HAP-1 (cell line): ENCODE measurements at regions not wholly inside any gene's neighbourhood (a gene's known extent, or its start where the extent isn't known, plus 50 kb on each side); places are given as distances from the start of the nearest gene placed in this dataset.

Source experiments
- DNase-seq, 2 experiments: peaks; one replicate each; pipeline ENCODE4 v3.0.0-alpha.2; 2016 to 2020; ENCODE audit warnings: low spot score in 2 of 2
- H3K27me3 ChIP-seq: fragments of 250-450 bp; sonication (Bioruptor Pico); 2 replicates; pipeline ENCODE4 v1.5.1; 2020; ENCODE audit warnings: low read depth, mild to moderate bottlenecking, moderate library complexity
- H3K36me3 ChIP-seq: fragments of 250-450 bp; sonication (Bioruptor Pico); replicated peaks from 2 replicates; pipeline ENCODE4 v1.5.1; 2020; ENCODE audit warnings: mild to moderate bottlenecking
- H3K4me1 ChIP-seq: fragments of 250-450 bp; sonication (Bioruptor Pico); 2 replicates; pipeline ENCODE4 v1.5.1; 2020; ENCODE audit warnings: mild to moderate bottlenecking
- H3K4me3 ChIP-seq: fragments of 250-450 bp; sonication (Bioruptor Pico); 2 replicates; pipeline ENCODE4 v1.5.1; 2020; ENCODE audit warnings: mild to moderate bottlenecking, moderate library complexity
- H3K9me3 ChIP-seq: fragments of 250-450 bp; sonication (Bioruptor Pico); 2 replicates; pipeline ENCODE4 v1.5.1; 2020; ENCODE audit warnings: mild to moderate bottlenecking, moderate library complexity
- in situ Hi-C: fragments of 300-500 bp; cut with MboI; formaldehyde crosslinking; loops from 3 replicates; pipeline ENCODE4 v1.14.3; 2020; ENCODE audit warnings: low sequenced_read_pairs, inconsistent platforms, mixed read lengths

DNA sequence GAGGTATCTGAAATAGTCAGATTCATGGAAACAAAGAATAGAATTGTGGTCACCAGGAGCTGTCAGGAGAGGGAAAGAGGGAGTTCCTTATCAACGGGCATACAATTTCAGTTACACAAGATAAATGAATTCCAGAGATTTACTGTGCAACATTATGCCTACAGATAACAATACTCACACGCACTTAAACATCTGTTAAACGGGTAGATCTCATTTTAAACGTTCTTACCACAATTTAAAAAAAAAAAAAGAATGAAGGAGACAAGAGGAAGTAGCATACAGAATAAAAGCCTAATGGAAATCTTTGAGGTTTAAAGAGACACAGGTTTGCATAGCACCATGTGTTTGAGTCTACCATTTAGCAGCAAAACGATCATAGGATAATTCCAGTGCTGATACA is 298.0 kb downstream of the DKK2 start:
- in situ Hi-C loops = no loop called here

DNA sequence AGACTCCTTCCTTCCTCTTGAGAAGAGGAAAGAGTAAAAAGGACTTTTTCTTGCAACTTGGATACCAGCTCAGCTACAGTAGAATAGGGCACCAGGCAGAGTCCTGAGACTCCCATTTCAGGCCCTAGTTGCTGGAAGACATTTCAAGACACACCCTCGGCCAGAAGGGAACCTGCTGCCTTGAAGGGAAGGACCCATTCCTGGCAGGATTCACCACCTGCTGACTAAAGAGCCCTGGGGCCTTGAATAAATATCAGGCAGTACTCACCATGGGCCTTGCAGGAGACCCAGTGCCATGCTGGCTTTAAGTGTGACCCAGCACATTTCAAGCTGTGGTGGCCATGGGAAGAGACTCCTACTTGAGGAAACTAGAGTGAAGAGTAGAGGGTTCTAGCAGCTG is 317.6 kb downstream of the DKK2 start:
- DNase-seq = no peak
- H3K9me3 ChIP-seq = no peaks in the 10 kb centered on the region
- H3K27me3 ChIP-seq = no peaks in the 10 kb centered on the region
- no peaks in the 10 kb centered on the region for H3K36me3 ChIP-seq
- H3K4me1 ChIP-seq = no peaks in the 10 kb centered on the region
- in situ Hi-C loops = no loop called here
- H3K4me3 ChIP-seq = no peak overlapping the region

More for the DNA sequence above, 298.0 kb downstream of the DKK2 start:
- no peaks in the 10 kb centered on the region for H3K36me3 ChIP-seq
- H3K4me3 ChIP-seq = no peak overlapping the region
- no peaks in the 10 kb centered on the region for H3K9me3 ChIP-seq
- no peaks in the 10 kb centered on the region for H3K4me1 ChIP-seq
- no peaks in the 10 kb centered on the region for H3K27me3 ChIP-seq
- DNase-seq = no peak

DNA sequence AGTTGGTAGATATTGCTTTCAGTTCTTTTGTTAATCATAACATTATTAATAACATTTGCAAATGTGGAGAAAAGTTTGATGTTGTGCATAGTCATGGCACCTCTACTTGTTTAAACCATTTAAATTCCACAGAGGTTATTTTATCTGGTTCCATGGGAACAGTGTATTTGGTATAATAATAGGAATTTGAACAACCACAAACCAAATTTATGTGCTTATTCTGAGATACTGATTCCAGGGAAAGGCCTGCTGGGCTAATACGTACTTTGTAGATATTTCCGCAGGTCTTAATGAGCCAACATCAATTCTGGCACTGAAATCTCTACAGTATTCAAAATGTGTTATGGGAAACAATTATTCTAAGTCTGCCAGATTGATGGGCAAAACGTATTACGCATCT is 319.0 kb downstream of the DKK2 start:
- Histone ChIP-seq H3K4me3 (no peak overlapping the region), H3K4me1 (no peaks in the 10 kb centered on the region), H3K27me3 (no peaks in the 10 kb centered on the region), H3K36me3 (no peaks in the 10 kb centered on the region), H3K9me3 (no peaks in the 10 kb centered on the region)
- no peak for DNase-seq
- in situ Hi-C loops = no loop called here

DNA sequence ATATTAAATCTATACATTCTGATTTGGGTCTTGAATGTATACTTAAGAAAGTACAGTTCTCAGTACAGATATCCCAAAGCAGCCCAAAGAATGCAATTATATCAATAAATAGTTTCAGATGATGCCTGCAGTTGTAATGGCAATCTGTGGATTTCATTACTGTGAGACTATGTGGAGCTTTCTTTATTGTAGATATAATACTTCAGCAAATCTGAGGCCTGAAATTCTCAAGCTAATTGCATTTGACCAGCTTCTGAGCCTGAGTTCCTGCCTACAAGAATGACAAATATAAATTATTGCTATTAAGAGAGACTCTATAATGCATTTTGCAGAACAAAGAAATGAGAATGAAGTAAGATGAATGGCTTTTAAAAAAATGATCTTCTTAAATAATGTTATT is 320.3 kb downstream of the DKK2 start:
- no peaks in the 10 kb centered on the region for H3K4me1 ChIP-seq
- in situ Hi-C loops = no loop called here
- no peaks in the 10 kb centered on the region for H3K36me3 ChIP-seq
- no peak for DNase-seq
- H3K27me3 ChIP-seq = no peaks in the 10 kb centered on the region
- H3K4me3 ChIP-seq = no peak overlapping the region
- no peaks in the 10 kb centered on the region for H3K9me3 ChIP-seq

DNA sequence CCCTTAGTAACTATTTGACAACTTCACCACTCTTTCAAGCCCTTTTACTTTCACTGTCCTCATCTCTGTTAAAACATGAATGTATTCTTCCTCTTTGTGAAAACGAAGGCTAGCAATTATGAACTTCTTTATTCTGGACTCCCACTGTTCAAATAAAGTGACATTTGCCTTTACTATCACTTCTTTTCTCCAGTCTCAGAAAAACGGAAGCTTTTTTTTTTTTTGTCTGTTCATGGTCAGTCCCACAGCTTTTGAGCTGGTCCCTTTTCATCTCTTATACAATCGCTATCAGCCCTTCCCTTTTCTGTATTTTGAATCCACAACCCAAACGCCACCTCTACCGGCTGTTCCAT is 327.7 kb downstream of the DKK2 start:
- no peak for DNase-seq
- no peaks in the 10 kb centered on the region for H3K36me3 ChIP-seq
- H3K27me3 ChIP-seq = no peaks in the 10 kb centered on the region
- H3K9me3 ChIP-seq = no peaks in the 10 kb centered on the region
- no peak overlapping the region for H3K4me3 ChIP-seq
- in situ Hi-C loops = no loop called here
- H3K4me1 ChIP-seq = no peaks in the 10 kb centered on the region

DNA sequence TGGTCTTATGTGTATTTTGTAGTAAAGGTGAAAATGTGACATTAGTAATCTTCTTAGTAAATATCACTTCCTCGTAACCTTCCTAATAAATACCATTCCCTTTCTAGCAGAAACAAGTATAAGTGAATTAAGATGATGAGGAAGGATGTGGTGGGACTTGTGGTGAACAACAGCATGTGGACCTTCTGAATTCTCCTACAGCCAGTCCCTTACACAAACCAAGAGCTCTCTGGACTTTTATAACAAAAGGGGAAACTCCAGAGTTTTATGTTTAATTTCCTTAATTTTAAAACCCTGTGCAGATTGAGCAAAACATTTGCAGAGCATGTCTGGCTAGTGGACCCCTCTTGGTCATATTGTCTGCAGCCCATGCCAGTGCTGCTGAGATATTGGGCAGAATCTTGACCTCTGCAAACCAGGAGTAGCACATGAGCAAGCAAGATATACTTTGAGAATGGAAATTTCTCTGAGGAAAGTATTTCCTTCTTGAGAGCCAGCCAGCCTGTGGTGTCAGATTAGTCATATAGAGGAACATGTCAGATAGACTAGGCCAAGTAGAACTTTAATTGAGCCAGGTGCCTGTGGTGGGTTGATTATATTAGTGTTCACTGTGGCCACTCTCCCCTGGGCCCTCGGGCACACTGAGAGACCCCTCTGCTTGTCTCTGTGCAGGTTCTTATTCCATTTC is 328.2 kb downstream of the DKK2 start:
- no peaks in the 10 kb centered on the region for H3K9me3 ChIP-seq
- H3K27me3 ChIP-seq = no peaks in the 10 kb centered on the region
- H3K36me3 ChIP-seq = no peaks in the 10 kb centered on the region
- no peaks in the 10 kb centered on the region for H3K4me1 ChIP-seq
- DNase-seq = no peak
- no peak overlapping the region for H3K4me3 ChIP-seq
- in situ Hi-C loops = no loop called here

DNA sequence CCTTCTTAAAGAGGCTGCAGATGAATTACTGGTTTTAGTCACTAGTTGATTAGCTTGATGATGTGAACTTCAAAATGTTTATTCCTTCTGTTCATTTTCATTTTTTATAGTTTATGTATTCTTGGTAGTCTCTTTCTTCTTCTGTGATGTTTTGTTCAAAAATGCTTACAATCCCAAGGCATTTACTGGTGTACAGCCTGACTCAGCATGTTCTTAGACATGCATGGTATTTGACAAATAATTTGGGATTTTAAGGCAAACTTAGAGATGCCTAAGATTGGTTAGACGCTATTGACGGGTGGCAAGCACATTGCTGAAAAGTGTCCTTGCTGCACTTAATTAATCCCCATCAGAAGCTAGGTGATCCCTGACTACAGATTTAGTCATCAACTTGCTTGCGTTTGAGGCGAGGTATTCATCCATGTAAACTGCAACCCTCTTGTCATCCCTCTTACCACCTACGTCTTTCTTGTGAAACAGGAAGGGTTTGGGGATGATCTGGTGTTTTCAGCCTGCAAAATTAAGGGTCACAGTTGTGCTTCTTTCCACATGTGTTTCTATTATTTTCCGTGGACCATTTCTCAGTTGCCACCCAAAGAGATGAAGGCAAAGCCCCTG is 331.8 kb downstream of the DKK2 start:
- Histone ChIP-seq H3K36me3 (no peaks in the 10 kb centered on the region), H3K4me3 (no peak overlapping the region), H3K4me1 (no peaks in the 10 kb centered on the region), H3K27me3 (no peaks in the 10 kb centered on the region), H3K9me3 (no peaks in the 10 kb centered on the region)
- in situ Hi-C loops = no loop called here
- DNase-seq = no peak

DNA sequence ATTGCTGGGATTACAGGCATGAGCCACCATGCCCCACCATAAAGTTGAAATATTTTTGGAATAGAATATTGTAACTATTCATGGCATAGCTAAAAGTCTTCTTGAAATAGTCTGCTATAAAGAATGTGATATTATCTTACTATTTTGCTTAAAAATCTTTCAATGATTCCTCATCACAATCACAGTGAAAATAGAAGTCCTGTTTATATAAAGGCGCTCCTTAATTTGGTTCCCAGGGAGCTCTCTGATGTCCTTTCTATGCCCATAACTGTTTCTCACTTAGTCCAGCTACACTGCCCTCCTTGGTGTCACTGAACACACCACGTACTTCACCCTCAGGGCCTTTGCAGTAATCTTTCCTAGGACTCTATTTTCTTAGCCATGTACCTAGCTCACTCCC is 331.7 kb upstream of the GIMD1 start:
- H3K27me3 ChIP-seq = no peaks in the 10 kb centered on the region
- in situ Hi-C loops = no loop called here
- H3K4me1 ChIP-seq = no peaks in the 10 kb centered on the region
- no peaks in the 10 kb centered on the region for H3K9me3 ChIP-seq
- no peak overlapping the region for H3K4me3 ChIP-seq
- no peak for DNase-seq
- H3K36me3 ChIP-seq = no peaks in the 10 kb centered on the region

DNA sequence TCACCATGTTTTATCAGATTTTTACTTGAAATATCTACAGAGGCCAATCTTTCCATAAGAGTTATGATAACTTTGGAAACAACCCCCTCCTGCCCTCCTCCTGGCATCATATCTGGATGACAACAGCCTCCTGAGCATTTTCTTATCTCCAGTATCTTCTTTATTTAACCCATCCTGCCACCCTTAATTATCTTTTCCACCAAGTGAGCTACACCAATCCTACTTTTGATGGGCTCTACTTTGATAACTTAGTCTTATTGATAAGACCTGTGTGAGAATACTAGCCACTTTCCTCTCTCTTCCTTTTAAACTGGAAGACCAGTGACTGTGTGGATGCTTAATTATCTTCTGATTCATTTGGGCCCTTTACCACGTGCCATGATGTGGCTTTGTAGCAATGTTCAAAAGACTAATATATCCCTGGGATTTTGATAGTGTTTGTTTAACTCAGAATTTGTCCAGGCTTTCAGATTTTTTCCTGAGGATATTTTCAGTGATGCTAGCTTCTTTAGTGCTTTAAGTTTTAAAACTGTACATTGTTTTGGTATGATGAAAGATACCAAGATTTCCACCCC is 330.1 kb upstream of the GIMD1 start:
- no peaks in the 10 kb centered on the region for H3K36me3 ChIP-seq
- in situ Hi-C loops = no loop called here
- DNase-seq = no peak
- H3K4me3 ChIP-seq = no peak overlapping the region
- H3K27me3 ChIP-seq = no peaks in the 10 kb centered on the region
- H3K9me3 ChIP-seq = no peaks in the 10 kb centered on the region
- no peaks in the 10 kb centered on the region for H3K4me1 ChIP-seq

DNA sequence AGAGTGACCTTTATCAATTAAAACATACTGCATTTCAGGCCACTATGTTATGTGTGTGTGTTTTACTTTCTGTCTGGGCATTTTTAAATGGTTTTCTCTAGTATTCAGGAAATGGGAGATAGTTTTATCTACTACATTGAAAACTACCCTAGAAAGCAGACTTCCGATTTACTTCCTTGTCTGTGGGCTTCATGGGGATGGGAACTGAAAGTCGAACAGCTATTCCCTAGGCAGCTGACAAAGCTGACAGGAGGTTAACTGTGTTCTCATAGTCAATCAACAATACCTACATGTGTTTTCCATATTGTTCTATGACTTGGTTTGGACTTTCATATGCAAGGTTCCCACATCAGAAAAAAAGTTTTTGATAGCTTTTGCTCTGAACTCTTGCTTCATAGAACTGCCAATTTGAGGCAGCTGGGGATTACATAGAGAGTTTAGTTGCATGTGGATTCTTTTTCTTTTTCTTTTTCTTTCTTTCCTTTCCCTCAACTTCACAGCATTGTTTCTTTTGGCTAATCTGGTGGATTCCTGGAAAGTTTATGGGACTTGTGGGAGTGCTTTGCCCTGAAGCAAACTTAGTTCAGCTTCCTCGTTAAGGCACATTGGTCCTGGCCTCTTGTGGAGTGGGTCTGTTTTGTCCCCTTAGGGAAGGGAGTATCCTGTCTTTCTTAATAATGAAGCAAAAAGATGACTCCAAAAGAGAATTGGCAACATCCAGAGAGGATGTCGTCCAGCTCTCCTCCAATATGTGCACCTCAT is 327.1 kb upstream of the GIMD1 start:
- Histone ChIP-seq H3K36me3 (no peaks in the 10 kb centered on the region), H3K4me1 (no peaks in the 10 kb centered on the region), H3K9me3 (no peaks in the 10 kb centered on the region), H3K27me3 (no peaks in the 10 kb centered on the region), H3K4me3 (no peak overlapping the region)
- DNase-seq = no peak
- in situ Hi-C loops = no loop called here

DNA sequence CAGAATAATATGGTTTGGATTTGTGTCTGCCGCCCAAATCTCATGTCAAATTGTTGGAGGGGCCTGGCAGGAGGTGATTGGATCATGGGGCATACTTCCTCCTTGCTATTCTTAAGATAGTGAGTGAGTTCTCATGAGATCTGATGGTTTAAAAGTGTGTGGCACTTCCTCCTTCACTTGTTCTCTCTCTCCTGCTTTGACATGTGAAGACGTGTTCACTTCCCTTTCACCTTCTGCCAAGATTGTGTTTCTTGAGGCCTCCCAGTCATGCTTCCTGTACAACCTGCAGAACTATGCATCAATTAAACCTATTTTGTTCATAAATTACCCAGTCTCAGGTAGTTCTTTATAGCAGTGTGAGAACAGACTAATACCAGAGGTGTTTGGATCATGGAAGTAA is 325.7 kb upstream of the GIMD1 start:
- Histone ChIP-seq H3K4me3 (no peak overlapping the region), H3K27me3 (no peaks in the 10 kb centered on the region), H3K36me3 (no peaks in the 10 kb centered on the region), H3K4me1 (no peaks in the 10 kb centered on the region), H3K9me3 (no peaks in the 10 kb centered on the region)
- DNase-seq = no peak
- in situ Hi-C loops = no loop called here

DNA sequence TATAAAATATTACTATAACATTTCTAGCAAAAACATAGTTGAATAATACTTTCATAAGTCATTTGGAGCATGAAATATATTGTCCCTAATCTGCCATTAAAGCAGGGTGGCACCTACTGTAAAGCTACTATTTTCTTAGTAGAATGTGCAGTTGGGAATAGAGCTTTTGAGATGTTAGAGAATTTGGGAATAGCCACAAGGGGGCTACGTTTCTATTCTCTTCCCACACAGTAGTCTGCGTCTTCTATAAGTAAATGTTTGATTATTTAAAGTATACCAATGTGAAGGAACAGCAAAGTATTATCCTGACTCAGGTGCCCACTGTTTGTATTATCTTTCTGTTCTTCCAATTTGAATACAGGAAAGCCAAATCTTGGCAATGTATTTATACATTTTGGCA is 323.2 kb upstream of the GIMD1 start:
- DNase-seq = peak in 1 of 2 experiments; percentile 12
- no peaks in the 10 kb centered on the region for H3K4me1 ChIP-seq
- no peak overlapping the region for H3K4me3 ChIP-seq
- no peaks in the 10 kb centered on the region for H3K9me3 ChIP-seq
- H3K27me3 ChIP-seq = no peaks in the 10 kb centered on the region
- H3K36me3 ChIP-seq = no peaks in the 10 kb centered on the region
- in situ Hi-C loops = no loop called here

DNA sequence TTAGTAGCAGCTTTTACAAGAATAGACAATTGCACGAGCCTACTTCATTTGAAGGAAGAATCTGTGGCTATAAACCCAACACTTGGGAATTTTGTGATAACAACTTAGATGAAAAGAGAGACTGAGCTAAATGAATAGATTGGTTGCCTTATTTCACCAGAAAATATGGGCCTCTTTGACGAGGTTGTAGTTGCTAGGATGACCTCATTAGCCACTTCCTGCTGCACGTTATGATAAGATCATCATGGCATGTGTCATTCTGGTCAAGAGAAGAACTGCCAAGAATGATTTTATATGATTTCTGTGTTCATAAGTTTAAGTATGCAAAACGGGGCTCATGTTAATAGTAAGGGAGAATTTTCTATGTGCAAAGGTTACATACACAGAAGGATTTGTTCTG is 321.9 kb upstream of the GIMD1 start:
- Histone ChIP-seq H3K4me3 (no peak overlapping the region), H3K9me3 (no peaks in the 10 kb centered on the region), H3K36me3 (no peaks in the 10 kb centered on the region), H3K27me3 (no peaks in the 10 kb centered on the region), H3K4me1 (no peaks in the 10 kb centered on the region)
- in situ Hi-C loops = no loop called here
- no peak for DNase-seq

DNA sequence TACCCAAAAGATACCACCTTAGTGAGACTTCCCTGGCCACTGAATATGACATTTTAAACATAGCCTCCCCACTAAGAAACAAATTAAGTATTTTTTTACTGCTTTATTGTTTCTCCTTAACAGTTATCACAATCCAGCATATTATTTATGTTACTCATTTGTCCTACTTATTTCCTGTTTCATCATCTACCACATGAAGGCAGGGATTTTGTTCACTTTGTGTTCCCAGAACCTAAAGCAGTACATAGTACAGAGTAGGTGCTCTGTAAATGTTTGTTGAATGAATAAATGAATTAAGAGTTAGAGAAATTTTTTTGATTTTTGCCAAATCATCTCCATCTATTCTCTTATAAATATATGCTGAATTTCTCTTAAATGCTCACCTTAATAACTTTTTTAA is 318.4 kb upstream of the GIMD1 start:
- Histone ChIP-seq H3K36me3 (no peaks in the 10 kb centered on the region), H3K4me3 (no peak overlapping the region), H3K9me3 (no peaks in the 10 kb centered on the region), H3K4me1 (no peaks in the 10 kb centered on the region), H3K27me3 (no peaks in the 10 kb centered on the region)
- in situ Hi-C loops = no loop called here
- no peak for DNase-seq
